ENCODE measurements at regions not wholly inside any gene's neighbourhood (a gene's known extent, or its start where the extent isn't known, plus 50 kb on each side); places are given as distances from the start of the nearest gene placed in this dataset.
A peak's percentile ranks its signal among the peaks of the same experiment; 100 is the strongest.

GRCh38 chr5:158084292-158084691 lies 225.3 kb upstream of the CLINT1 start:
- 33% methylated on average over 4 of the region's 4 CpGs for WGBS
- Histone ChIP-seq H3K27me3 (no peaks in the 10 kb centered on the region), H3K36me3 (no peaks in the 10 kb centered on the region), H3K9me3 (no peaks in the 10 kb centered on the region), H3K4me1 (peaks cover 11% of the 10 kb centered on the region), H3K27ac (no peak overlapping the region), H3K4me3 (no peak overlapping the region)
- TF ChIP-seq CTCF (IDR thresholded peaks at IDR 0.05) = no peak
- TF ChIP-seq POLR2AphosphoS5 (IDR thresholded peaks at IDR 0.05) = peak in 2 of 3 donors; percentile 39 to 58
- DNase-seq (ENCODE audit: low spot score in 2 of 2) = no peak

- H3K4me3 ChIP-seq = no peak overlapping the region
- H3K36me3 ChIP-seq = no peaks in the 10 kb centered on the region
- H3K27ac ChIP-seq = no peak overlapping the region
- H3K27me3 ChIP-seq = no peaks in the 10 kb centered on the region
- 57% methylated on average over 2 of the region's 2 CpGs for WGBS
- DNase-seq (ENCODE audit: low spot score in 2 of 2) = no peak
- H3K9me3 ChIP-seq = no peaks in the 10 kb centered on the region
- H3K4me1 ChIP-seq = peaks cover 11% of the 10 kb centered on the region
- TF ChIP-seq EP300 (IDR thresholded peaks at IDR 0.05) (no peak), CTCF (IDR thresholded peaks at IDR 0.05) (no peak), POLR2A (IDR thresholded peaks at IDR 0.05) (no peak), POLR2AphosphoS5 (IDR thresholded peaks at IDR 0.05) (no peak)
Observed at GRCh38 chr5:158082696-158083287, 223.8 kb upstream of the CLINT1 start.

GRCh38 chr5:158080112-158080511 lies 221.2 kb upstream of the CLINT1 start:
- WGBS = 87% methylated on average over 1 of the region's 1 CpG
- no peak overlapping the region for H3K27ac ChIP-seq
- no peak overlapping the region for H3K4me3 ChIP-seq
- DNase-seq (ENCODE audit: low spot score in 2 of 2) = no peak
- no peaks in the 10 kb centered on the region for H3K36me3 ChIP-seq
- H3K27me3 ChIP-seq = no peaks in the 10 kb centered on the region
- H3K9me3 ChIP-seq = no peaks in the 10 kb centered on the region
- peaks cover 17% of the 10 kb centered on the region for H3K4me1 ChIP-seq
- no peak for TF ChIP-seq POLR2AphosphoS5 (IDR thresholded peaks at IDR 0.05)
- TF ChIP-seq EP300 (IDR thresholded peaks at IDR 0.05) = no peak
- TF ChIP-seq CTCF (IDR thresholded peaks at IDR 0.05) = no peak
- TF ChIP-seq POLR2A (IDR thresholded peaks at IDR 0.05) = no peak

- no peak for TF ChIP-seq POLR2AphosphoS5 (IDR thresholded peaks at IDR 0.05)
Observed at GRCh38 chr5:158079097-158079496, 220.2 kb upstream of the CLINT1 start.

GRCh38 chr5:158074992-158075769 lies 216.2 kb upstream of the CLINT1 start:
- Histone ChIP-seq H3K4me1 (peaks cover 11% of the 10 kb centered on the region), H3K27ac (no peak overlapping the region), H3K4me3 (no peak overlapping the region), H3K27me3 (no peaks in the 10 kb centered on the region), H3K36me3 (no peaks in the 10 kb centered on the region), H3K9me3 (no peaks in the 10 kb centered on the region)
- TF ChIP-seq CTCF (IDR thresholded peaks at IDR 0.05) = peak; percentile 51 to 86
- TF ChIP-seq POLR2AphosphoS5 (IDR thresholded peaks at IDR 0.05) = no peak
- TF ChIP-seq POLR2A (IDR thresholded peaks at IDR 0.05) = no peak
- no peak for TF ChIP-seq EP300 (IDR thresholded peaks at IDR 0.05)
- WGBS = 18% methylated on average over 12 of the region's 12 CpGs
- DNase-seq (ENCODE audit: low spot score in 2 of 2) = peak in 1 of 2 donors; percentile 67

More at GRCh38 chr5:158079097-158079496, 220.2 kb upstream of the CLINT1 start:
- H3K27ac ChIP-seq = no peak overlapping the region
- H3K36me3 ChIP-seq = no peaks in the 10 kb centered on the region
- WGBS = 94% methylated on average over 5 of the region's 5 CpGs
- H3K4me3 ChIP-seq = no peak overlapping the region
- H3K4me1 ChIP-seq = peaks cover 13% of the 10 kb centered on the region
- DNase-seq (ENCODE audit: low spot score in 2 of 2) = no peak
- H3K27me3 ChIP-seq = no peaks in the 10 kb centered on the region
- no peaks in the 10 kb centered on the region for H3K9me3 ChIP-seq
